Fibroblast of villous mesenchyme (primary cell): ENCODE measurements at regions not wholly inside any gene's neighbourhood (a gene's known extent, or its start where the extent isn't known, plus 50 kb on each side); places are given as distances from the start of the nearest gene placed in this dataset.
"Not testable (repeated sequence)": the region's sequence is repeated elsewhere in the genome, so short reads cannot be mapped to it uniquely, and the experiment has no call there.

Source experiments
- DNase-seq: peaks from one replicate; pipeline ENCODE4 v3.0.0-alpha.2; 2010; ENCODE audit warnings: low read depth
- H3K4me3 ChIP-seq: 2 replicates; pipeline ENCODE4 v1.5.1; 2011; ENCODE audit warnings: low read depth, mild to moderate bottlenecking, low read length
- TF ChIP-seq, protein P1 (sequence below): IDR thresholded peaks from 2 replicates; pipeline ENCODE4 v1.5.1; 2012; ENCODE audit warnings: low read depth, mild to moderate bottlenecking, low read length; ENCODE audit not compliant: insufficient read depth

DNA sequence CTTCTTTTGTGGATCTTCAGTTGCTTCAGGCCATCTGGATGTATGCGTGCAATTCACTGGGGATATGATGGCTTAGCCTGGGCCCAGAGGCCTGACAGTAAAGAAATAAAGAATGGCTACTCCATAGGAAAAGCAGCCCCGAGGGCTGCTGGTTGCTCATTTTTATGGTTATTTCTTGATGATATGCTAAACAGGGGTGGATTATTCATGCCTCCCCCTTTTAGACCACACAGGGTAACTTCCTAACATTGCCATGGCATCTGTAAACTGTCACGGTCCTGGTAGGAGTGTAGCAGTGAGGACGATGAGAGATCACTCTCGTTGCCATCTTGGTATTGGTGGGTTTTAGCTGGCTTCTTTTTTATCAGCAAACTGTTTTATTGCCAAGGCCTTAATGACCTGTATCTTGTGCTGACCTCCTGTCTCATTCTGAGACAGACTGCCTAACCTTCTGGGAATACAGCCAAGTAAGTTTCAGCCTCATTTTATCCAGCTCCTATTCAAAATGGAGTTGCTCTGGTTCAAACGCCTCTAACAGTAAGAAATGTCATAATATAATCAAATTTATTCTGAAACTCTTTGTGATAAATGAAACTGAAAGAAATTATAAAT, 60.5 kb downstream of the DSEL start:
- no peak overlapping the region for H3K4me3 ChIP-seq
- DNase-seq, result no peak
- TF ChIP-seq, protein P1, sequence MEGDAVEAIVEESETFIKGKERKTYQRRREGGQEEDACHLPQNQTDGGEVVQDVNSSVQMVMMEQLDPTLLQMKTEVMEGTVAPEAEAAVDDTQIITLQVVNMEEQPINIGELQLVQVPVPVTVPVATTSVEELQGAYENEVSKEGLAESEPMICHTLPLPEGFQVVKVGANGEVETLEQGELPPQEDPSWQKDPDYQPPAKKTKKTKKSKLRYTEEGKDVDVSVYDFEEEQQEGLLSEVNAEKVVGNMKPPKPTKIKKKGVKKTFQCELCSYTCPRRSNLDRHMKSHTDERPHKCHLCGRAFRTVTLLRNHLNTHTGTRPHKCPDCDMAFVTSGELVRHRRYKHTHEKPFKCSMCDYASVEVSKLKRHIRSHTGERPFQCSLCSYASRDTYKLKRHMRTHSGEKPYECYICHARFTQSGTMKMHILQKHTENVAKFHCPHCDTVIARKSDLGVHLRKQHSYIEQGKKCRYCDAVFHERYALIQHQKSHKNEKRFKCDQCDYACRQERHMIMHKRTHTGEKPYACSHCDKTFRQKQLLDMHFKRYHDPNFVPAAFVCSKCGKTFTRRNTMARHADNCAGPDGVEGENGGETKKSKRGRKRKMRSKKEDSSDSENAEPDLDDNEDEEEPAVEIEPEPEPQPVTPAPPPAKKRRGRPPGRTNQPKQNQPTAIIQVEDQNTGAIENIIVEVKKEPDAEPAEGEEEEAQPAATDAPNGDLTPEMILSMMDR, result no peak

DNA sequence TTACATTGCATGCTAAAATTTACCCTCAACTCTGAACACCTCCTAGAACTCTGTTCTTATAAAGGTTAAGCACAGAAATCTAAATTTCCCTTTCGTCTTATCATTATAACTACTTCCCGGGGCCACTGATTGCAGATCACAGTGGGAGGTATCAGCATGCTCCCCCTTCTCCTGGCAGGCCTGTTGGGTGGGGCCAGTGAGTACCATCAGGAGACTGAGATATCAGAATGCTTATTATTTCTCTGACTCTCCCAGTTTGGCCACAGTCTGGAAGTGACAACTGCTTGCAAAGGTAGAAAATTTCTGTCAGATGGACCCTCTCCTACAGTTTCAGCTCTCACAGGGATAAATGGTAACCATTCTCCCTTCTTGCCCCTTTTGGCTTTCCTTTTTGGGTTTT, 62.6 kb downstream of the DSEL start:
- DNase-seq, result no peak
- TF ChIP-seq, protein P1, result no peak
- H3K4me3 ChIP-seq, result no peak overlapping the region

DNA sequence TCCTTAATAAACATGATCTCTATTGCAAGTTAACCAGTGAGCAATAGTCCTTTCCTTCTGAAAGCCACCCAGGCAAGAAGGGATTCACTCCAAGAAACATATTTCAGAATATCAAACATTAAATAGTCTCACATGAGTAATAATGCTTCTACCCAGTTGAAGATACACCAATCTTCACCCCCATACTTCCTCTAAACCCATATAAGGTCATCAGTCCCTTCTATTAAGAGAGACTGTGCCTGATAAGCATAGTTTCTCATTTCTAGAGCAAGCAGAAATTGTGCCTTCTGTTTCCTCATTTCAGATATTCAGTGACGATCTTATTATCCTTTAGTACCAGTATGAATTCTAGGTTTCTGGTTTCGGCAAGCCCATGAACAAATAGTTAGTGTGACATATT, 64.6 kb downstream of the DSEL start:
- TF ChIP-seq, protein P1, result no peak
- DNase-seq, result no peak
- no peak overlapping the region for H3K4me3 ChIP-seq

DNA sequence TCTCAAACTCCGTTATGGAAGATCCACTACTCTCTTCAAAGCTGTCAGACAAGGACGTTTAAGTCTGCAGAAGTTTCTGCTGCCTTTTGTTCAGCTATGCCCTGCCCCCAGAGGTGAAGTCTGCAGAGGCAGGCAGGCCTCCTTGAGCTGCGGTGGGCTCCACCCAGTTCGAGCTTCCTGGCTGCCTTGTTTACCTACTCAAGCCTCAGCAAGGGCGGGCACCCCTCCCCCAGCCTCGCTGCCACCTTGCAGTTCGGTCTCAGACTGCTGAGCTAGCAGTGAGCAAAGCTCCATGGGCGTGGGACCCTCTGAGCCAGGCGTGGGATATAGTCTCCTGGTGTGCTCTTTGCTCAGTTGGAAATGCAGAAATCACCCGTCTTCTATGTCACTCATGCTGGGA, 65.4 kb downstream of the DSEL start:
- DNase-seq, H3K4me3 ChIP-seq: not testable (repeated sequence)

DNA sequence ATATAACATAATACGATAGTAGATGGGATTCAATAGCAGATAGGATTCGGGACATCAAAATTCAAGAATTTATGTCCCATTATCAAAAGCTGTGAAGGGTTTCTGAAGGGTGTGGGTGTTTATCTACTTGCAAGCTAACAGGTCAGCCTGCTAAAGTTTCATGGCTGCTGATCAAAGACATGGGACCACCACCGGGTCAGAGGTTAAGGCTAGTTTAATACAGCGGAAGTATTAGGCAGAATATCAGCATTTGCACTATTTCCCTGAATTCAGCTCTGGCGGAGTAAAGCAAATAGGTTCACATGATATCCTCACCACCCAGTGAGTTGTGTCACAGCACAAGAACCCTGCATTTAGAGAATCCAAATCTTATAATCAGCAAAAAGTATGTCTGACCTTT, 82.5 kb downstream of the DSEL start:
- TF ChIP-seq, protein P1, result no peak
- no peak overlapping the region for H3K4me3 ChIP-seq
- DNase-seq, result no peak

DNA sequence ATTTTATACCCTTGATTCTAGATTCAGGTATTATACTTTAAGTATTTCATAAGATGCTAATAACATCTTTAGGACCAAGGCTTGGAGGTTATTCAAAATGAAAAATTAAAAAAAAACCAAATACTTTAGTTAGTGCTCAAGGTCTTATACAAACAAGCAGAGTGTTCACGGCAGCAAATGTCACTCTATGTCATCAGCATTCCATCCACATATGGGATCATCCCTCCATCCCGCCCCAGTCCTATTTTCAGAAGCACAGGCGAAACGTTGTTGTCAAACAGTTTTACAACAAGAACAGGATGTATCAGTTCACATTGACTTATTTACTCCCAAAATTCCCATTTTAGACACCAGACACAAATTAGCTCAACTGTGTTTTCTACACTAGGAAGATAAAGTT, 83.7 kb downstream of the DSEL start:
- DNase-seq, result peak; percentile 66
- no peak overlapping the region for H3K4me3 ChIP-seq

DNA sequence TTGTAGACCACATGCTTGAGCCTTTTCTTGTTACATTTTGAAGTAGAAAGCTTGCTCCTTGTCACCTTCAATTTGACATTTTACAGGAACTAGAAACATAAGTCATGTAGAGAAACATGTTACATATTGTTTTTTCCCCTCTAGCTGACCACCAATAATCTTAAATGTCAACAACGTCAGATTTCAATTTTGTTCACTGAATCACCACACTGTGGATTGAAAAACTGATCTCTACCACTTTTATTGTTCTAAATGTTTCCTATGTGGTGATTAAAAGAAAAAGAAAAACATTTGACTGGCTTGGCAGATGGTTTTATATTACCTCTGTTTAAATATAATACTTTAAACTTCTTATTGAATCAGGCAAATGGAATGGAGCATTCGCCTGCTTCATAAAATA, 87.7 kb downstream of the DSEL start:
- no peak overlapping the region for H3K4me3 ChIP-seq
- TF ChIP-seq, protein P1, result no peak
- peak; percentile 78 for DNase-seq

More for the DNA sequence above, 83.7 kb downstream of the DSEL start:
- TF ChIP-seq, protein P1, result no peak
